Hepatocyte (in vitro differentiated cells): ENCODE measurements at regions not wholly inside any gene's neighbourhood (a gene's known extent, or its start where the extent isn't known, plus 50 kb on each side); places are given as distances from the start of the nearest gene placed in this dataset.

ENCODE experiments used
- CTCF ChIP-seq: fragments of 200-600 bp; sonication (generic); IDR thresholded peaks from 2 replicates; pipeline ENCODE4 v1.5.1; 2016; ENCODE audit warnings: antibody characterized with exemption, mild to moderate bottlenecking; ENCODE audit not compliant: poor library complexity
- EZH2 ChIP-seq: fragments of 200-600 bp; sonication (generic); IDR thresholded peaks from 2 replicates; pipeline ENCODE4 v1.6.1; 2016; ENCODE audit warnings: antibody characterized with exemption, mild to moderate bottlenecking, borderline replicate concordance

DNA sequence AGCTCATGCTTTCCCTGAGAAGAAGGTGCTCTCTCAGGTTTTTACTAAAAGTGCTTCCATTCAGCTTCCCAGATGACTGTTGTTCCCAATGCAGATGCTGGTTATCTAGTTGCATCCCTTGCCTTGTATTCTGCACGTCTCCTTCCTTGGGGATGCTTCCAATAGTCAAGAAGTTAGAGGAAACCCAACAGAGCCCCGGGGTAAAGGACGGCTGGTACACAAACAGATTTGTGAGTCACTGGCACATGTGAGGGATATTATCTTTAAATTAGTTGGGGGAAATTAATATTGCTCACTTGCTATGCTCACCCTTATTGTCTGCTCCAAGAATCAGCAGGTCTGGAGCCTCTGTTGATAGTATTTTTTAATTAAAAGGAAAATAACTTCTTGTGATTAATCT lies 465.2 kb upstream of the BOD1L1 start:
- no peak for TF ChIP-seq EZH2
- no peak for TF ChIP-seq CTCF
